ENCODE measurements at regions not wholly inside any gene's neighbourhood (a gene's known extent, or its start where the extent isn't known, plus 50 kb on each side); places are given as distances from the start of the nearest gene placed in this dataset.
"Not testable (repeated sequence)": the region's sequence is repeated elsewhere in the genome, so short reads cannot be mapped to it uniquely, and the experiment has no call there.

GRCh38 chr13:65143920-65144319 is 2086.2 kb downstream of the PCDH9 start:
- TF ChIP-seq CTCF (IDR thresholded peaks at IDR 0.05), result no peak
- TF ChIP-seq ZFX (IDR thresholded peaks at IDR 0.05; ENCODE audit: borderline replicate concordance), result no peak

GRCh38 chr13:65133094-65133493 is 2097.0 kb downstream of the PCDH9 start:
- no peak overlapping the region for H3K27ac ChIP-seq
- TF ChIP-seq CTCF (IDR thresholded peaks at IDR 0.05) (no peak), ZFX (IDR thresholded peaks at IDR 0.05; ENCODE audit: borderline replicate concordance) (no peak)

More at GRCh38 chr13:65143920-65144319, 2086.2 kb downstream of the PCDH9 start:
- no peak overlapping the region for H3K27ac ChIP-seq

GRCh38 chr13:65125236-65125635 is 2104.9 kb downstream of the PCDH9 start:
- no peak for TF ChIP-seq CTCF (IDR thresholded peaks at IDR 0.05)
- TF ChIP-seq ZFX (IDR thresholded peaks at IDR 0.05; ENCODE audit: borderline replicate concordance), result no peak
- H3K27ac ChIP-seq, result no peak overlapping the region

GRCh38 chr13:65112531-65112941 is 2117.6 kb downstream of the PCDH9 start:
- H3K27ac ChIP-seq, result no peak overlapping the region
- TF ChIP-seq ZFX (IDR thresholded peaks at IDR 0.05; ENCODE audit: borderline replicate concordance) (no peak), CTCF (IDR thresholded peaks at IDR 0.05) (no peak)

- TF ChIP-seq CTCF (IDR thresholded peaks at IDR 0.05), result no peak
- TF ChIP-seq ZFX (IDR thresholded peaks at IDR 0.05; ENCODE audit: borderline replicate concordance), result no peak
- H3K27ac ChIP-seq, result no peak overlapping the region
Observed at GRCh38 chr13:65112123-65112522, 2118.0 kb downstream of the PCDH9 start.

GRCh38 chr13:65111223-65111622 is 2118.9 kb downstream of the PCDH9 start:
- no peak for TF ChIP-seq ZFX (IDR thresholded peaks at IDR 0.05; ENCODE audit: borderline replicate concordance)
- TF ChIP-seq CTCF (IDR thresholded peaks at IDR 0.05), result no peak
- no peak overlapping the region for H3K27ac ChIP-seq

GRCh38 chr13:65104436-65104835 is 2125.7 kb downstream of the PCDH9 start:
- not testable (repeated sequence) for H3K27ac ChIP-seq

- TF ChIP-seq CTCF (IDR thresholded peaks at IDR 0.05) (no peak), ZFX (IDR thresholded peaks at IDR 0.05; ENCODE audit: borderline replicate concordance) (no peak)
- no peak overlapping the region for H3K27ac ChIP-seq
Observed at GRCh38 chr13:65103351-65103750, 2126.8 kb downstream of the PCDH9 start.

Data from 22Rv1 (cell line).